GM23338 (cell line): ENCODE measurements at regions not wholly inside any gene's neighbourhood (a gene's known extent, or its start where the extent isn't known, plus 50 kb on each side); places are given as distances from the start of the nearest gene placed in this dataset.

Experiments
- ATAC-seq: fragments of 200-7000 bp; cut with Tn5 transposase; 3 replicates; pipeline ENCODE4 v1.9.1; 2020
- DNase-seq: peaks from one replicate; pipeline ENCODE4 v3.0.0-alpha.2; 2015; ENCODE audit warnings: low spot score
- H2AFZ ChIP-seq: fragments of 200-600 bp; sonication (generic); 2 replicates; pipeline ENCODE4 v1.8.0; 2016; ENCODE audit warnings: antibody characterized with exemption, mild to moderate bottlenecking, moderate library complexity
- H3F3A ChIP-seq: fragments of 200-600 bp; sonication (generic); replicated peaks from 2 replicates; pipeline ENCODE4 v1.8.0; 2017; ENCODE audit warnings: antibody characterized with exemption, mixed run types, low read depth
- H3K27ac ChIP-seq: fragments of 200-600 bp; sonication (generic); 2 replicates; pipeline ENCODE4 v1.6.1; 2016; ENCODE audit warnings: low read depth
- H3K27me3 ChIP-seq: fragments of 200-600 bp; sonication (generic); 2 replicates; pipeline ENCODE4 v1.8.0; 2016; ENCODE audit warnings: mild to moderate bottlenecking, mixed run types, moderate library complexity; ENCODE audit not compliant: insufficient read depth
- H3K36me3 ChIP-seq: fragments of 200-600 bp; sonication (generic); 2 replicates; pipeline ENCODE4 v1.8.0; 2016; ENCODE audit warnings: mild to moderate bottlenecking; ENCODE audit not compliant: insufficient read depth
- H3K4me1 ChIP-seq: fragments of 200-600 bp; sonication (generic); 2 replicates; pipeline ENCODE4 v1.8.0; 2016; ENCODE audit warnings: mild to moderate bottlenecking, moderate library complexity; ENCODE audit not compliant: insufficient read depth
- H3K4me2 ChIP-seq: fragments of 200-600 bp; sonication (generic); 2 replicates; pipeline ENCODE4 v1.7.1; 2017; ENCODE audit warnings: mixed run types
- H3K4me3 ChIP-seq: fragments of 200-600 bp; sonication (generic); 2 replicates; pipeline ENCODE4 v1.6.1; 2016; ENCODE audit warnings: mixed run types
- H3K79me2 ChIP-seq: fragments of 200-600 bp; sonication (generic); replicated peaks from 2 replicates; pipeline ENCODE4 v1.8.0; 2017; ENCODE audit warnings: mild to moderate bottlenecking; ENCODE audit not compliant: insufficient read depth
- H3K9me2 ChIP-seq: fragments of 200-600 bp; sonication (generic); 2 replicates; pipeline ENCODE4 v1.8.0; 2017; ENCODE audit not compliant: insufficient read depth
- H4K20me1 ChIP-seq: fragments of 200-600 bp; sonication (generic); replicated peaks from 2 replicates; pipeline ENCODE4 v1.8.0; 2017; ENCODE audit warnings: mild to moderate bottlenecking; ENCODE audit not compliant: insufficient read depth
- H3K27ac Mint-ChIP-seq: 2 replicates; pipeline ENCODE4 v1.8.0; 2020; ENCODE audit warnings: inconsistent platforms, mild to moderate bottlenecking, moderate library complexity, mixed read lengths
- H3K27me3 Mint-ChIP-seq: 3 replicates; pipeline ENCODE4 v1.8.0; 2022; ENCODE audit warnings: low read depth, mild to moderate bottlenecking, moderate library complexity, mixed read lengths, inconsistent platforms; ENCODE audit not compliant: insufficient read depth, poor library complexity
- H3K36me3 Mint-ChIP-seq: 3 replicates; pipeline ENCODE4 v1.8.0; 2021; ENCODE audit warnings: low read depth, mild to moderate bottlenecking, inconsistent platforms, moderate library complexity, mixed read lengths
- H3K4me1 Mint-ChIP-seq: 3 replicates; pipeline ENCODE4 v1.8.0; 2020; ENCODE audit warnings: mild to moderate bottlenecking, inconsistent platforms, mixed read lengths
- H3K4me3 Mint-ChIP-seq: 3 replicates; pipeline ENCODE4 v1.8.0; 2021; ENCODE audit warnings: moderate library complexity, mild to moderate bottlenecking, inconsistent platforms, mixed read lengths
- H3K9me3 Mint-ChIP-seq: 3 replicates; pipeline ENCODE4 v1.8.0; 2020; ENCODE audit warnings: moderate library complexity, mild to moderate bottlenecking, inconsistent platforms, mixed read lengths
- CTCF ChIP-seq, 2 experiments: fragments of 200-600 bp in 1 of 2; sonication (generic) in 1 of 2; conservative IDR thresholded peaks; 2 replicates each; pipeline versions ENCODE4 v1.5.1 to v1.6.1; 2016 to 2017; ENCODE audit warnings: antibody characterized with exemption in 2 of 2, low read depth in 2 of 2, mild to moderate bottlenecking in 2 of 2, moderate library complexity in 1 of 2
- EZH2 ChIP-seq: fragments of 200-600 bp; sonication (generic); IDR thresholded peaks from one replicate; pipeline ENCODE4 v1.8.0; 2017; ENCODE audit warnings: antibody characterized with exemption, mild to moderate bottlenecking, low read depth; ENCODE audit not compliant: unreplicated experiment
- JUNB ChIP-seq: IDR thresholded peaks from one replicate; pipeline ENCODE4 v1.6.1; 2016; ENCODE audit warnings: antibody characterized with exemption; ENCODE audit not compliant: unreplicated experiment
- NANOG ChIP-seq: IDR thresholded peaks from 2 replicates; pipeline ENCODE4 v1.6.1; 2016; ENCODE audit warnings: antibody characterized with exemption, borderline replicate concordance
- STAT1 ChIP-seq: IDR thresholded peaks from one replicate; pipeline ENCODE4 v1.6.1; 2016; ENCODE audit warnings: antibody characterized with exemption; ENCODE audit not compliant: unreplicated experiment
- ZNF114 ChIP-seq: fragments of 250-450 bp; sonication (Bioruptor Pico); IDR thresholded peaks from 2 replicates; pipeline ENCODE4 v1.5.0; 2020; ENCODE audit warnings: mild to moderate bottlenecking, moderate library complexity
- ZNF331 ChIP-seq: fragments of 250-450 bp; sonication (Bioruptor Pico); IDR thresholded peaks from 2 replicates; pipeline ENCODE4 v1.5.0; 2020; ENCODE audit warnings: low read depth, mild to moderate bottlenecking, moderate library complexity
- TF ChIP-seq, protein P1 (sequence below): IDR thresholded peaks from one replicate; pipeline ENCODE4 v1.6.1; 2018; ENCODE audit warnings: antibody characterized with exemption; ENCODE audit not compliant: unreplicated experiment
- TF ChIP-seq, protein P2 (sequence below): IDR thresholded peaks from 2 replicates; pipeline ENCODE4 v1.6.1; 2016; ENCODE audit warnings: antibody characterized with exemption

DNA sequence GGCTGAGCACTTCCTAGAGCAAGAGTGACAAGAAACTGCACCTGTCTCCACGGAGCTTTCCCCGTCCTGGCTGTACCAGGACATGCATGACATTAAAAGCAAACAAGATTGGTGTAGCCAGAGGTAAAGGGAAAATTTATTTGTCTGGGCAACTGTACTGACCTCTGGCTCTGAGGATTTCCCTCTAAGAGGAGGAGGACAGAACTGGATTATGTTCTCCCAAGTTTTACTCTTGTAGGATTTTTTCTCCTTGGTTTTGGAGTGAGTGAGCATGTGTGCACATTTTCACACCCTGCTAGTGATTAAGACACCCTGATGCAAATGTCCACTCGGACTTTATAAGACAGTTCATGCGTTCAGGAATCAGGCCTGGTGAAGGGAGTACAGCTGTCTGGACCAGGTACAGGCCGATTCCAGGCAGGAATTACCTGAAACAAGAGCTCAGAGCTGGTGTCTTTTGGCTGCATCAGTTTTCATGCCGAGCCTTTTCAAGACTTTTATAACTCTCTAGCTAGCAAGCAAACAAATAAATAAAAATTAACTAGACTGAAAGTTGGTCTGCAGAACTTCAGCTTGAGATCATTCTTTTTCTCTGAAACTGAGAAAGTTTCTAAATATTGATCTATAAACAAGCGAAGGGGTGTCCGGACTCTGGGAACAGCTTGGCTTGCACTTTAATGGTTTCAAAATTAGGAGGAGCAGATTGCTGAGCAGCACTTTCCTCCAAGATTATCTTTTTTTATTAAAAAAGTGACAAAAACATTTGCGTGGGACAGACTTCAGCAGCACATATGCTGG is 51.3 kb upstream of the SPRY1 start:
- no peak for ATAC-seq
- no peaks in the 10 kb centered on the region for H4K20me1 ChIP-seq
- no peak overlapping the region for H2AFZ ChIP-seq
- H3K4me1 ChIP-seq = 0 out of 2 replicates have a peak, but pooled peaks cover 7% of the 10 kb centered on the region
- H3K79me2 ChIP-seq = no peaks in the 10 kb centered on the region
- no peaks in the 10 kb centered on the region for H3K36me3 Mint-ChIP-seq
- H3K27ac Mint-ChIP-seq = no peak overlapping the region
- H3K36me3 ChIP-seq = no peaks in the 10 kb centered on the region
- no peaks in the 10 kb centered on the region for H3K9me2 ChIP-seq
- no peak overlapping the region for H3K27ac ChIP-seq
- H3K4me2 ChIP-seq = no peak overlapping the region
- H3K4me3 Mint-ChIP-seq = no peak overlapping the region
- no peak for TF ChIP-seq ZNF331 (CRISPR knock-in tag)
- TF ChIP-seq STAT1 = no peak
- TF ChIP-seq CTCF (conservative IDR thresholded peaks at IDR 0.05; ENCODE audit: low read depth in 2 of 2) = no peak
- no peak for DNase-seq
- peaks cover 10% of the 10 kb centered on the region for H3K27me3 Mint-ChIP-seq
- H3K4me1 Mint-ChIP-seq = peaks cover 21% of the 10 kb centered on the region
- no peaks in the 10 kb centered on the region for H3K27me3 ChIP-seq
- H3K4me3 ChIP-seq = no peak overlapping the region
- H3K9me3 Mint-ChIP-seq = no peaks in the 10 kb centered on the region
- H3F3A ChIP-seq = no peaks in the 10 kb centered on the region

GRCh38 chr4:123345935-123346300 is 50.7 kb upstream of the SPRY1 start:
- Histone ChIP-seq H3K27ac (no peak overlapping the region), H3K79me2 (no peaks in the 10 kb centered on the region), H4K20me1 (no peaks in the 10 kb centered on the region), H3K9me2 (0 out of 2 replicates have a peak, but pooled peaks cover 1% of the 10 kb centered on the region), H2AFZ (no peak overlapping the region), H3F3A (no peaks in the 10 kb centered on the region), H3K27me3 (no peaks in the 10 kb centered on the region), H3K4me2 (no peak overlapping the region), H3K36me3 (no peaks in the 10 kb centered on the region), H3K4me3 (no peak overlapping the region), H3K4me1 (0 out of 2 replicates have a peak, but pooled peaks cover 7% of the 10 kb centered on the region)
- no peak overlapping the region for H3K4me3 Mint-ChIP-seq
- H3K4me1 Mint-ChIP-seq = peaks cover 22% of the 10 kb centered on the region
- DNase-seq (no peak), ATAC-seq (no peak)
- no peaks in the 10 kb centered on the region for H3K9me3 Mint-ChIP-seq
- no peak overlapping the region for H3K27ac Mint-ChIP-seq
- H3K36me3 Mint-ChIP-seq = no peaks in the 10 kb centered on the region
- no peak for TF ChIP-seq ZNF114 (CRISPR knock-in tag)
- TF ChIP-seq, protein P1, sequence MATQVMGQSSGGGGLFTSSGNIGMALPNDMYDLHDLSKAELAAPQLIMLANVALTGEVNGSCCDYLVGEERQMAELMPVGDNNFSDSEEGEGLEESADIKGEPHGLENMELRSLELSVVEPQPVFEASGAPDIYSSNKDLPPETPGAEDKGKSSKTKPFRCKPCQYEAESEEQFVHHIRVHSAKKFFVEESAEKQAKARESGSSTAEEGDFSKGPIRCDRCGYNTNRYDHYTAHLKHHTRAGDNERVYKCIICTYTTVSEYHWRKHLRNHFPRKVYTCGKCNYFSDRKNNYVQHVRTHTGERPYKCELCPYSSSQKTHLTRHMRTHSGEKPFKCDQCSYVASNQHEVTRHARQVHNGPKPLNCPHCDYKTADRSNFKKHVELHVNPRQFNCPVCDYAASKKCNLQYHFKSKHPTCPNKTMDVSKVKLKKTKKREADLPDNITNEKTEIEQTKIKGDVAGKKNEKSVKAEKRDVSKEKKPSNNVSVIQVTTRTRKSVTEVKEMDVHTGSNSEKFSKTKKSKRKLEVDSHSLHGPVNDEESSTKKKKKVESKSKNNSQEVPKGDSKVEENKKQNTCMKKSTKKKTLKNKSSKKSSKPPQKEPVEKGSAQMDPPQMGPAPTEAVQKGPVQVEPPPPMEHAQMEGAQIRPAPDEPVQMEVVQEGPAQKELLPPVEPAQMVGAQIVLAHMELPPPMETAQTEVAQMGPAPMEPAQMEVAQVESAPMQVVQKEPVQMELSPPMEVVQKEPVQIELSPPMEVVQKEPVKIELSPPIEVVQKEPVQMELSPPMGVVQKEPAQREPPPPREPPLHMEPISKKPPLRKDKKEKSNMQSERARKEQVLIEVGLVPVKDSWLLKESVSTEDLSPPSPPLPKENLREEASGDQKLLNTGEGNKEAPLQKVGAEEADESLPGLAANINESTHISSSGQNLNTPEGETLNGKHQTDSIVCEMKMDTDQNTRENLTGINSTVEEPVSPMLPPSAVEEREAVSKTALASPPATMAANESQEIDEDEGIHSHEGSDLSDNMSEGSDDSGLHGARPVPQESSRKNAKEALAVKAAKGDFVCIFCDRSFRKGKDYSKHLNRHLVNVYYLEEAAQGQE = no peak
- TF ChIP-seq EZH2 = no peak
- no peak for TF ChIP-seq NANOG
- TF ChIP-seq, protein P2, sequence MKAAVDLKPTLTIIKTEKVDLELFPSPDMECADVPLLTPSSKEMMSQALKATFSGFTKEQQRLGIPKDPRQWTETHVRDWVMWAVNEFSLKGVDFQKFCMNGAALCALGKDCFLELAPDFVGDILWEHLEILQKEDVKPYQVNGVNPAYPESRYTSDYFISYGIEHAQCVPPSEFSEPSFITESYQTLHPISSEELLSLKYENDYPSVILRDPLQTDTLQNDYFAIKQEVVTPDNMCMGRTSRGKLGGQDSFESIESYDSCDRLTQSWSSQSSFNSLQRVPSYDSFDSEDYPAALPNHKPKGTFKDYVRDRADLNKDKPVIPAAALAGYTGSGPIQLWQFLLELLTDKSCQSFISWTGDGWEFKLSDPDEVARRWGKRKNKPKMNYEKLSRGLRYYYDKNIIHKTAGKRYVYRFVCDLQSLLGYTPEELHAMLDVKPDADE = no peak
- no peak for TF ChIP-seq CTCF (conservative IDR thresholded peaks at IDR 0.05; ENCODE audit: low read depth in 2 of 2)
- TF ChIP-seq JUNB = no peak
- peaks cover 10% of the 10 kb centered on the region for H3K27me3 Mint-ChIP-seq
